ENCODE measurements at regions not wholly inside any gene's neighbourhood (a gene's known extent, or its start where the extent isn't known, plus 50 kb on each side); places are given as distances from the start of the nearest gene placed in this dataset.

GRCh38 chr4:23455456-23456158 lies 434.2 kb downstream of the PPARGC1A start:
- H3K4me3 ChIP-seq (ENCODE audit: low read depth, low read length): no peak overlapping the region
- DNase-seq (ENCODE audit: low read depth): no peak
- TF ChIP-seq, protein P1, sequence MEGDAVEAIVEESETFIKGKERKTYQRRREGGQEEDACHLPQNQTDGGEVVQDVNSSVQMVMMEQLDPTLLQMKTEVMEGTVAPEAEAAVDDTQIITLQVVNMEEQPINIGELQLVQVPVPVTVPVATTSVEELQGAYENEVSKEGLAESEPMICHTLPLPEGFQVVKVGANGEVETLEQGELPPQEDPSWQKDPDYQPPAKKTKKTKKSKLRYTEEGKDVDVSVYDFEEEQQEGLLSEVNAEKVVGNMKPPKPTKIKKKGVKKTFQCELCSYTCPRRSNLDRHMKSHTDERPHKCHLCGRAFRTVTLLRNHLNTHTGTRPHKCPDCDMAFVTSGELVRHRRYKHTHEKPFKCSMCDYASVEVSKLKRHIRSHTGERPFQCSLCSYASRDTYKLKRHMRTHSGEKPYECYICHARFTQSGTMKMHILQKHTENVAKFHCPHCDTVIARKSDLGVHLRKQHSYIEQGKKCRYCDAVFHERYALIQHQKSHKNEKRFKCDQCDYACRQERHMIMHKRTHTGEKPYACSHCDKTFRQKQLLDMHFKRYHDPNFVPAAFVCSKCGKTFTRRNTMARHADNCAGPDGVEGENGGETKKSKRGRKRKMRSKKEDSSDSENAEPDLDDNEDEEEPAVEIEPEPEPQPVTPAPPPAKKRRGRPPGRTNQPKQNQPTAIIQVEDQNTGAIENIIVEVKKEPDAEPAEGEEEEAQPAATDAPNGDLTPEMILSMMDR (IDR thresholded peaks at IDR 0.05; ENCODE audit: insufficient read depth, low read length): no peak

- DNase-seq (ENCODE audit: low read depth): no peak
- no peak overlapping the region for H3K4me3 ChIP-seq (ENCODE audit: low read depth, low read length)
- TF ChIP-seq, protein P1 (IDR thresholded peaks at IDR 0.05; ENCODE audit: insufficient read depth, low read length): no peak
These were observed 448.2 kb downstream of the PPARGC1A start for GRCh38 chr4:23441530-23442069.

DNA sequence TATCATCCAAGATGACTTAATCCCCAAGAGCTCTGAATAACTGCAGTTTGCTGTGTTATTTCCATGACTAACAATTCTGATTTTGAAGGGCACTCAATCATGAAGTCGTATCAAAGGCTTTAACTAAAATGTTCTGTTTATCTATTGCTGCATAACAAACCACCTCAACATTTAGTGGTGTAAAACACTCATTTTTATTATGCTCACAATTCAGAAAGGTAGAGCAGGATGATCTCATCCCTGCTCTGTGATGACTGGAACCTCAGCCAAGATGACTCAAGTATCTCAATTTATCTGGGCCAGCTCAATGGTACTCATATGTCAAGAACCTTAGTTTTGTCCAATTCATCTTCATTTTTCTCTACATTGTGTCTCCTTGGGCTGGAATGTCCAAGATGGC lies 451.1 kb downstream of the PPARGC1A start:
- TF ChIP-seq, protein P1 (IDR thresholded peaks at IDR 0.05; ENCODE audit: insufficient read depth, low read length): no peak
- DNase-seq (ENCODE audit: low read depth): peak; percentile 1

DNA sequence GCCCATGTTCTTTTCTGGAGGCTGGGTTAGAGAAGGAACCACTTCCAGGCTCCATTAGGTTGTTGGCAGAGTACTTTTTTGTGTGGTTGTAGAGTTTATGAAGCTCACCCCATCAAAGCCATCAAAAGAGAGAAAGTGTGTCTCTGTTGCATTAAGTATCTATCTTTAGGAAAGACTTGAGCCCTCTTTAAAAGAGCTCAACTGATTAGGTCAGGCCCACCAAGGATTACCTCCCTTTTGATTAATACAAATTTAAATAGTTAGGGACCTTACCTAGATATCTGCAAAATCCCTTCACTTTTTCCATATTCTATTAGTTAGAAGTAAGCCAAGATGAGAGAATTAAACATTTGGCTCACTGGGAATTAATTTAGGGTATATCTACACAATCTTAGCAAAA lies 460.4 kb downstream of the PPARGC1A start:
- no peak overlapping the region for H3K4me3 ChIP-seq (ENCODE audit: low read depth, low read length)
- TF ChIP-seq, protein P1 (IDR thresholded peaks at IDR 0.05; ENCODE audit: insufficient read depth, low read length): no peak
- no peak for DNase-seq (ENCODE audit: low read depth)

More for the DNA sequence above, 451.1 kb downstream of the PPARGC1A start:
- H3K4me3 ChIP-seq (ENCODE audit: low read depth, low read length): no peak overlapping the region

DNA sequence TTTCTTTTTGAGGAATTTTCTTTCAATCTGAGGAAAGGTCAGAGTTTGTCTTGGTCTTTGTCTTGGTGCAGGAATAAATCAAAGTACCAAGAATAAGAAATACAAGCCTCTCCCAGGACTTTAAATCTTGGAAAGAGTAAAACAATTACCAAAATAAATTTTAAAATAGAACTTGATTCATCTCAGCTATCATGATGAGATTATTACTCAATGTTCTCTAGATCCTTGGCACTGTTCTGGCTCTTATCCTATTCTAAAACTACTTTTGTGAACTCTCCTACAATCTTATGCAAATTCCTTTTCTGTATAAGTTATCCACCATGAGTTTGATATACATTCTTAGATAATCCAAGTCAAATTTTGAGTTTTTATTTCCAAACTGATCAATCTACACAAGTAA lies 464.3 kb downstream of the PPARGC1A start:
- TF ChIP-seq, protein P1 (IDR thresholded peaks at IDR 0.05; ENCODE audit: insufficient read depth, low read length): no peak
- no peak for DNase-seq (ENCODE audit: low read depth)

GRCh38 chr4:23423540-23423939 lies 466.3 kb downstream of the PPARGC1A start:
- TF ChIP-seq, protein P1 (IDR thresholded peaks at IDR 0.05; ENCODE audit: insufficient read depth, low read length): no peak
- no peak for DNase-seq (ENCODE audit: low read depth)
- H3K4me3 ChIP-seq (ENCODE audit: low read depth, low read length): no peak overlapping the region

More for the DNA sequence above, 464.3 kb downstream of the PPARGC1A start:
- no peak overlapping the region for H3K4me3 ChIP-seq (ENCODE audit: low read depth, low read length)
